ENCODE measurements at regions not wholly inside any gene's neighbourhood (a gene's known extent, or its start where the extent isn't known, plus 50 kb on each side); places are given as distances from the start of the nearest gene placed in this dataset.
A peak's percentile ranks its signal among the peaks of the same experiment; 100 is the strongest.

DNA sequence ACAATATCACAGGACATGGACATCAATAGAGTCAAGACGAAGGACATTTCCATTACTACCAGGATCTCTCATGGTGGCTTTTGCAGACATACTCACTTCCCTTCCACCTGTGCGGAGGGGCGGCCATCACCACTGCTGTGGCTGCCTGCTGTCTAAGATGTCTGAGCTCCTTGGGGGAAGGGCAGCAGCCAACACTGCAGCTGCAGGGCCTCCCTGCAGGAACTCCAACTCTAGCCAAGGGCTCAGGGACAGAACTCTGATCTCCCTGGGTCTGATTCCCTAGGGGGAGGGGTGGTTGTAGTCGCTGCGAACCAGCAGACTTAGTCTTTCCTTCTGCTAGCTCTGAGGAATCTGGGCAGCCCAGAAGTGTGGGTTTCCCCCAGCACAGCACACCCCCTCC lies 78.9 kb upstream of the ANKRD10 start:
- DNase-seq (ENCODE audit: low spot score), result peak; percentile 54
- H3K4me1 Mint-ChIP-seq, result peaks cover 11% of the 10 kb centered on the region
- no peaks in the 10 kb centered on the region for H3K79me2 ChIP-seq (replicated peaks; ENCODE audit: insufficient read depth)
- H3K27me3 Mint-ChIP-seq (ENCODE audit: insufficient read depth, low read depth, poor library complexity), result no peaks in the 10 kb centered on the region
- H3K27ac Mint-ChIP-seq, result no peak overlapping the region
- TF ChIP-seq, protein P1, sequence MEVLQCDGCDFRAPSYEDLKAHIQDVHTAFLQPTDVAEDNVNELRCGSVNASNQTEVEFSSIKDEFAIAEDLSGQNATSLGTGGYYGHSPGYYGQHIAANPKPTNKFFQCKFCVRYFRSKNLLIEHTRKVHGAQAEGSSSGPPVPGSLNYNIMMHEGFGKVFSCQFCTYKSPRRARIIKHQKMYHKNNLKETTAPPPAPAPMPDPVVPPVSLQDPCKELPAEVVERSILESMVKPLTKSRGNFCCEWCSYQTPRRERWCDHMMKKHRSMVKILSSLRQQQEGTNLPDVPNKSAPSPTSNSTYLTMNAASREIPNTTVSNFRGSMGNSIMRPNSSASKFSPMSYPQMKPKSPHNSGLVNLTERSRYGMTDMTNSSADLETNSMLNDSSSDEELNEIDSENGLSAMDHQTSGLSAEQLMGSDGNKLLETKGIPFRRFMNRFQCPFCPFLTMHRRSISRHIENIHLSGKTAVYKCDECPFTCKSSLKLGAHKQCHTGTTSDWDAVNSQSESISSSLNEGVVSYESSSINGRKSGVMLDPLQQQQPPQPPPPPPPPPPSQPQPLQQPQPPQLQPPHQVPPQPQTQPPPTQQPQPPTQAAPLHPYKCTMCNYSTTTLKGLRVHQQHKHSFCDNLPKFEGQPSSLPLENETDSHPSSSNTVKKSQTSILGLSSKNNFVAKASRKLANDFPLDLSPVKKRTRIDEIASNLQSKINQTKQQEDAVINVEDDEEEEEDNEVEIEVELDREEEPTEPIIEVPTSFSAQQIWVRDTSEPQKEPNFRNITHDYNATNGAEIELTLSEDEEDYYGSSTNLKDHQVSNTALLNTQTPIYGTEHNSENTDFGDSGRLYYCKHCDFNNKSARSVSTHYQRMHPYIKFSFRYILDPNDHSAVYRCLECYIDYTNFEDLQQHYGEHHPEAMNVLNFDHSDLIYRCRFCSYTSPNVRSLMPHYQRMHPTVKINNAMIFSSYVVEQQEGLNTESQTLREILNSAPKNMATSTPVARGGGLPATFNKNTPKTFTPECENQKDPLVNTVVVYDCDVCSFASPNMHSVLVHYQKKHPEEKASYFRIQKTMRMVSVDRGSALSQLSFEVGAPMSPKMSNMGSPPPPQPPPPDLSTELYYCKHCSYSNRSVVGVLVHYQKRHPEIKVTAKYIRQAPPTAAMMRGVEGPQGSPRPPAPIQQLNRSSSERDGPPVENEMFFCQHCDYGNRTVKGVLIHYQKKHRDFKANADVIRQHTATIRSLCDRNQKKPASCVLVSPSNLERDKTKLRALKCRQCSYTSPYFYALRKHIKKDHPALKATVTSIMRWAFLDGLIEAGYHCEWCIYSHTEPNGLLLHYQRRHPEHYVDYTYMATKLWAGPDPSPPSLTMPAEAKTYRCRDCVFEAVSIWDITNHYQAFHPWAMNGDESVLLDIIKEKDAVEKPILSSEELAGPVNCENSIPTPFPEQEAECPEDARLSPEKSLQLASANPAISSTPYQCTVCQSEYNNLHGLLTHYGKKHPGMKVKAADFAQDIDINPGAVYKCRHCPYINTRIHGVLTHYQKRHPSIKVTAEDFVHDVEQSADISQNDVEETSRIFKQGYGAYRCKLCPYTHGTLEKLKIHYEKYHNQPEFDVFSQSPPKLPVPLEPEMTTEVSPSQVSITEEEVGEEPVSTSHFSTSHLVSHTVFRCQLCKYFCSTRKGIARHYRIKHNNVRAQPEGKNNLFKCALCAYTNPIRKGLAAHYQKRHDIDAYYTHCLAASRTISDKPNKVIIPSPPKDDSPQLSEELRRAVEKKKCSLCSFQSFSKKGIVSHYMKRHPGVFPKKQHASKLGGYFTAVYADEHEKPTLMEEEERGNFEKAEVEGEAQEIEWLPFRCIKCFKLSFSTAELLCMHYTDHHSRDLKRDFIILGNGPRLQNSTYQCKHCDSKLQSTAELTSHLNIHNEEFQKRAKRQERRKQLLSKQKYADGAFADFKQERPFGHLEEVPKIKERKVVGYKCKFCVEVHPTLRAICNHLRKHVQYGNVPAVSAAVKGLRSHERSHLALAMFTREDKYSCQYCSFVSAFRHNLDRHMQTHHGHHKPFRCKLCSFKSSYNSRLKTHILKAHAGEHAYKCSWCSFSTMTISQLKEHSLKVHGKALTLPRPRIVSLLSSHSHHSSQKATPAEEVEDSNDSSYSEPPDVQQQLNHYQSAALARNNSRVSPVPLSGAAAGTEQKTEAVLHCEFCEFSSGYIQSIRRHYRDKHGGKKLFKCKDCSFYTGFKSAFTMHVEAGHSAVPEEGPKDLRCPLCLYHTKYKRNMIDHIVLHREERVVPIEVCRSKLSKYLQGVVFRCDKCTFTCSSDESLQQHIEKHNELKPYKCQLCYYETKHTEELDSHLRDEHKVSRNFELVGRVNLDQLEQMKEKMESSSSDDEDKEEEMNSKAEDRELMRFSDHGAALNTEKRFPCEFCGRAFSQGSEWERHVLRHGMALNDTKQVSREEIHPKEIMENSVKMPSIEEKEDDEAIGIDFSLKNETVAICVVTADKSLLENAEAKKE (CRISPR knock-in tag; IDR thresholded peaks at IDR 0.05), result peak; percentile 59; the same call in 1 of the 2 replicates
- TF ChIP-seq EZH2 (IDR thresholded peaks at IDR 0.05; ENCODE audit: low read depth, unreplicated experiment), result no peak
- TF ChIP-seq STAT1 (IDR thresholded peaks at IDR 0.05; ENCODE audit: unreplicated experiment), result no peak
- no peak for TF ChIP-seq CREB1 (CRISPR knock-in tag; IDR thresholded peaks at IDR 0.05; ENCODE audit: low read depth)
- TF ChIP-seq NANOG (IDR thresholded peaks at IDR 0.05; ENCODE audit: borderline replicate concordance), result no peak
- TF ChIP-seq, protein P2, sequence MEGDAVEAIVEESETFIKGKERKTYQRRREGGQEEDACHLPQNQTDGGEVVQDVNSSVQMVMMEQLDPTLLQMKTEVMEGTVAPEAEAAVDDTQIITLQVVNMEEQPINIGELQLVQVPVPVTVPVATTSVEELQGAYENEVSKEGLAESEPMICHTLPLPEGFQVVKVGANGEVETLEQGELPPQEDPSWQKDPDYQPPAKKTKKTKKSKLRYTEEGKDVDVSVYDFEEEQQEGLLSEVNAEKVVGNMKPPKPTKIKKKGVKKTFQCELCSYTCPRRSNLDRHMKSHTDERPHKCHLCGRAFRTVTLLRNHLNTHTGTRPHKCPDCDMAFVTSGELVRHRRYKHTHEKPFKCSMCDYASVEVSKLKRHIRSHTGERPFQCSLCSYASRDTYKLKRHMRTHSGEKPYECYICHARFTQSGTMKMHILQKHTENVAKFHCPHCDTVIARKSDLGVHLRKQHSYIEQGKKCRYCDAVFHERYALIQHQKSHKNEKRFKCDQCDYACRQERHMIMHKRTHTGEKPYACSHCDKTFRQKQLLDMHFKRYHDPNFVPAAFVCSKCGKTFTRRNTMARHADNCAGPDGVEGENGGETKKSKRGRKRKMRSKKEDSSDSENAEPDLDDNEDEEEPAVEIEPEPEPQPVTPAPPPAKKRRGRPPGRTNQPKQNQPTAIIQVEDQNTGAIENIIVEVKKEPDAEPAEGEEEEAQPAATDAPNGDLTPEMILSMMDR (conservative IDR thresholded peaks at IDR 0.05; ENCODE audit: low read depth in 2 of 2), result no peak
- peak; percentile 96 for ATAC-seq
- H3K36me3 Mint-ChIP-seq (ENCODE audit: low read depth), result no peaks in the 10 kb centered on the region
- peak overlapping the region; percentile 45 for H2AFZ ChIP-seq
- no peak overlapping the region for H3K4me3 ChIP-seq
- H3K4me3 Mint-ChIP-seq, result no peak overlapping the region
- H3K9me3 Mint-ChIP-seq, result no peaks in the 10 kb centered on the region
- H3F3A ChIP-seq (replicated peaks; ENCODE audit: low read depth), result no peaks in the 10 kb centered on the region
- no peaks in the 10 kb centered on the region for H4K20me1 ChIP-seq (replicated peaks; ENCODE audit: insufficient read depth)
- H3K4me1 ChIP-seq (ENCODE audit: insufficient read depth), result no peaks in the 10 kb centered on the region; the same call in 1 of the 2 replicates
- 0 out of 2 replicates have a peak overlapping the region, but pooled peaks have one; percentile 31 for H3K4me2 ChIP-seq
- H3K9me2 ChIP-seq (ENCODE audit: insufficient read depth), result no peaks in the 10 kb centered on the region
- H3K27me3 ChIP-seq (ENCODE audit: insufficient read depth), result no peaks in the 10 kb centered on the region
- no peak overlapping the region for H3K27ac ChIP-seq (ENCODE audit: low read depth)
- H3K36me3 ChIP-seq (ENCODE audit: insufficient read depth), result no peaks in the 10 kb centered on the region

All from GM23338 (cell line).